SHP77 treated with DMSO at 0.1 percent for 48 hours (cell line): ENCODE measurements at regions not wholly inside any gene's neighbourhood (a gene's known extent, or its start where the extent isn't known, plus 50 kb on each side); places are given as distances from the start of the nearest gene placed in this dataset.

Source experiments
- DNase-seq: peaks from one replicate; lab custom pipeline; 2025; lab: John Stamatoyannopoulos, UW

DNA sequence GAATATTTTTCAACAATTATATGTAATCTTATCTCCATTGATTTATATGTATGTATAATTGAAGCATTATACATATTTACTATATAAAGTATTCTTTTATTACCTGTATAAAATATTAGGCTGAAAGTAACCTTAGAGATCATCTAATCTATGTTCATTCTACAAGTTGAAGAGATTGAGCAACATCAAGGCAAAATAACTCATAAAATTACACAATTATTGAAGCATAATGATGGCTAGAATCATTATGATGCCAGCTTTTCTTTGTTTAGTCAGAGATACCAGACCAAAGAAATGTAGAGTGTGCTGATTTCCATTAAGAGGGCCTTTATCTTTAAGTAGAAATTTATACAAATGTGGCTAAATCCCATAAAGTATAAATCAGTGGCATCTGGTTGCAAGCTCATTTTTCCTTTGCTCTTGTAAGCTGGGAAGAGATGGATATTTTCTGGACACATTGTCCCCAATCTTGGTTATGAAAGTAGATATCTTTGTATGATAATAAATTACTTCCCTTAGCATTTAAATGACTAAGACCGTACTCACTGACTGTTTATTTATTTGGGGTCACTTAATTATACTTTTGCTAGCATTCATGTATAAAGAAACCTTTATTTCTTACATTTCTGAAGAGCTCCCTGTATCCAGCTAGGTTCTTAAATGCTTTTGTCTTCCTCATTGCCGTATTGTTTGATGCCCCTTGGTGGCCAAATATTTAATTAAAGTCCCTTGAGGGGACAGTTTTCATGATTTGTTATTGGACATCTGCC, 339.8 kb downstream of the PCDH7 start:
- no peak for DNase-seq

DNA sequence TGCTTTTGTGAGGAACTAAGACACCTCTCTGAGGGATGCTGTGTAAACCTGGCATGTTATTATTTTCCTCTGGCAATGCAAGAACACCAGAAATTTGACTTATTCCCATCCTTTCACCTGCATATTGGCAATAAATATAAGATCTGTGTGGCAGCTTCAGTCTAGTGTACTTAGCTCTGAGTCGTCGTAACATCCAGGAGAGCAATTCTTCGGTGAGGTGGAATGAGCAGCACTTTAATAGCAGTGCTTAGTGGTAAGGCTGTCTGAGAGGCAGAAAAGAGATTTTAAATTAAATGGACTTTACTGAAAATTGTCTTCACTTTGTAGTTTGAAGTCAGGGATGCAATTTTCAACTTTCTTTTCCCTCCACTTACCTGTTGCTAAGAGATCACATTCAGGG, 344.9 kb downstream of the PCDH7 start:
- DNase-seq, result no peak

GRCh38 chr4:31068257-31069075, 348.3 kb downstream of the PCDH7 start:
- no peak for DNase-seq

DNA sequence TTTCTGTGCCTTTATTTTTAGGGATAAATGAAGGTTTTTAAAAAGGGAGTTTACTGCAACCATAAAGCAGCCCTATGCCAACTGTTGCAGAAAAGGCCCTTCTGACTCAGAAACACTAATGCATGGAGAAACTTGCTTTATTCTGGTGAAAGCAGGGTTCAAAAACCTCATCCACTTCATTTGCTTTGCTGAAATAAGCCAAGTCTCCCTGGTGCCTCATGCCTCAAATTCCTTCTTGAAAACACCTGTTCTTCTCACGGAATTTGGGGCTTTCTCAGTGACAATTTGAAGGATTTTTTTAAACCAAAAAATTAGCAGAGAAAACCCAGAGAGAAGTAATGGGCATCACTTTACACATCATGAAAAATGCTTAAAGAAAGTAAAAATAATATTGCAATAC, 349.0 kb downstream of the PCDH7 start:
- no peak for DNase-seq

DNA sequence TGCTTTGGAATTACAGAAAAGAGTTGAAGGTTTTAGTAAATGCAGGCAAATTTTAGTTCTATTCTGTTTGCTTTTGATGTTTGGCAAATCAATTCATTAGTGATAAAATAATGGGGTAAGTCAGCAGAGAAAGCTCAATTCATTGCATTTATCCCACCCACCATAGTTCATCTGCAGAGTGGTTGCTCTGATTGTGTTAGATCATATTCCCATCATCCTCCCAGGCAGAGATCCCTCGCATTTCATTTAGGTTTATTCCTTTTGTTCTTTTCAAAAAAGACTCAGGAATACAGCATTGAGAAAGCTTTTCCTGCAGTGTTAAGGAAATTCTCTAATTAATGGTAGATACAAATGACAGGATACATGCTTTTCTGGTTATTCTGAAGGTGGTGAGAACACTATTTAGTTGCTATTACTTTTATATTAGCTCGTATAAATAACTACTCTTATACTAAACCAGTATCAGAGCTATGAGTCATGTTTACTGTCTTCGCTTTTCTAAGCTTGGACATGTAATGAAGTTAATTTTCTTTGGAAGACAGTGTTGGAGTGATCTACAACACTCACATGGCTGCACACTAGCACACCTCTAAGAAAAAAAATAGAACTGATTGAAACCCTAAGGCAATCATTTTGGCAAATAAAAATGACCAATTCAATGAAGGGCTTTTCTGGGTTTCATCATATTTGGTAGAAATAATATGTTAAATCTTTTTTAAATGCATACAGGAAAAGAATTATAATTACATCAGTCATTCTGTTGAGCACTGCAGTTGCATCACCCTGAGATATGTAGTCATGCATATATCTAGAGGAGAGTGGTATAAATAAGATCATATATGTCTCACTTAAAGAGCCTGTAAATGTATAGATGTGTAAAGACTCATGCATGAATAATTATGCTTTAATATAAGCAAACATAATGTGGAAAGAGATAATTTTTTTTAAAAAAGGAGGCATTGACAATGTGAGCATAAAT, 351.6 kb downstream of the PCDH7 start:
- DNase-seq, result no peak

GRCh38 chr4:31075969-31076368, 355.8 kb downstream of the PCDH7 start:
- no peak for DNase-seq

GRCh38 chr4:31078661-31079060, 358.5 kb downstream of the PCDH7 start:
- DNase-seq, result no peak

GRCh38 chr4:31080887-31081286, 360.7 kb downstream of the PCDH7 start:
- no peak for DNase-seq

- no peak for DNase-seq
Observed at GRCh38 chr4:31081366-31081765, 361.2 kb downstream of the PCDH7 start.

GRCh38 chr4:31083456-31083855, 363.3 kb downstream of the PCDH7 start:
- DNase-seq, result no peak

DNA sequence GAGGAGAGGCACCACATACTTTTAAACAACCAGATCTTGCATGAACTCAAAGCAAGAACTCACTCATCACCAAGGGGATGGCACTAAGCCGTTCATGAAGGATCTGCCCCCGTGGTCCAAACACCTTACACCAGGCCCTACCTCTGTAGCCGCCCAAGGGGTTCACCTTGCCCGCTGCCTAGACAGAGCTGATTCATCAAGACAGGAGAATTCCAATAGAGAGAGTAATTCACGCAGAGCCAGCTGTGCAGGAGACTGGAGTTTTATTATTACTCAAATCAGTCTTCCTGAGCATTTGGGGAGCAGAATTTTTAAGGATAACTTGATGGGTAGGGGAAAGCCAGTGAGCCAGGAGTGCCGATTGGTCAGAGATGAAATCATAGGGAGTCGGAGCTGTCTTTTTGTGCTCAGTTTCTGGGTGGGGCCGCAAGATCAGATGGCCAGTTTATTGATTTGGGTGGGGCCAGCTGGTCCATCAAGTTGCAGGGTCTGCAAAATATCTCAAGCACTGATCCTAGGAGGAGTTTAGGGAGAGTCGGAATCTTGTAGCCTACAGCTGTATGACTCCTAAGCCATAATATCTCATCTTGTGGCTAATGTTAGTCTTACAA, 364.7 kb downstream of the PCDH7 start:
- DNase-seq, result no peak

DNA sequence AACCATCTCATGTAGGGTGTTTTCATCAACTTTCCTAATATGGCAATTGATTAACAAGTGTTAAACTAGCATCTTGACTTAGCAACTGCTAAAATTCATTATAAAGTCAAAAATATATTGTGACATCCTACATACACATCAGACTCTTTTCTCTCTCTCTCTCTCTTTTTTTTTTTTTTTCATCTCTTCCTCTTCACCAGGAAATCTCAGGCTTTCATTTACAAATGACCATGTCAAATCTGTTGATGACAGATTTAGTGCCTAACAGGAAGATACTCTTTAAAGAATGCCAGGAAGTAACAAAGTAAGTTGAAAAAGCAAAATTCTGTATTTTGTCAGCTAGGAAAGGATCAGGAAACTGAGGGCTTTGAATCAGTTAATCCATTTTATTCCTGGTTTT, 365.5 kb downstream of the PCDH7 start:
- DNase-seq, result no peak

DNA sequence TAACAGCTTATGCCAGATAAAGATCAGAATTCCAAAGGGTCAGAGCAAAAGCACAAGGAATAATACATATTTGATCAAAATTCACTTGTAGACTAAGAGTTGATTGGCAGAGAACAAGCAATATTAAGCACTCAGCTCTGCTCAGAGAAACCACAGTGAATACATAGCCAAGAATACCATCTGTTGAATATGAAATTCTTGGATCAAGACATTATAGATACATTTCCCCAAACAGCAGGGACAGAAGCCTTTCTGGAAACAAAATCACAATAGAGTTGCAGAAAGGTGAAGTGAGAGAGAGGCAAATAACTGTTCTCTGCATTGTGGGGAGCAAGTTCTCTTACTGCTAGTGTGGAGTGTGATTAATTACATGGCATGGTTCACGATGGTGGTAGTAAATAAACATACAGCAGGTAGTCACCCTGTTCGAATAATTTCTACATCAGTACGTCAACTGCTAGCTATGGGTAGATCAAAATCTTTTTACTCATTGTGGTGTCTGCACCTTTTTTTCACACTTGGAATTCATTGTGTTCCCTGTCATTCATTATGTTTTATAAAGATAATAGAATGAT, 366.7 kb downstream of the PCDH7 start:
- no peak for DNase-seq

- DNase-seq, result no peak
Observed at GRCh38 chr4:31088600-31089230, 368.5 kb downstream of the PCDH7 start.

- DNase-seq, result no peak
Observed at GRCh38 chr4:31089815-31090214, 369.6 kb downstream of the PCDH7 start.

GRCh38 chr4:31094474-31094873, 374.3 kb downstream of the PCDH7 start:
- DNase-seq, result no peak

DNA sequence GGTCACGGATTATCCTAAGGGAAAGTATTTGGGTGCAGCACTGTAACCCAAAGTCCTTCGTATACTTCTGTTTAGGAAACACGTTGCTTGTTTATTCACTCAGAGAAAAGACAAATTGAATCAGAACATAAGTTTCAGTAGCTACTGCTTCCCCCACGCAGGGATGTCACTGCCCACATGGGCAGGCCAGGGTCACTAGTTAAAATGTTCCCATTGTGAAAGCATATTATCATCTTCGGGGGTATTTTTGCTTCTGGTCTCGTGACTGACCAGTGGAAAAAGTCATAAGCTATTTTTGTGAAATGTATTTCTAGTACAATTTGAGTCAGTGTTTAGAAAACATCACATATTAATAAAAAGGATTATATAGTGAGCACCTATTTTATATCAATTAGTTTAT, 377.8 kb downstream of the PCDH7 start:
- DNase-seq, result no peak

DNA sequence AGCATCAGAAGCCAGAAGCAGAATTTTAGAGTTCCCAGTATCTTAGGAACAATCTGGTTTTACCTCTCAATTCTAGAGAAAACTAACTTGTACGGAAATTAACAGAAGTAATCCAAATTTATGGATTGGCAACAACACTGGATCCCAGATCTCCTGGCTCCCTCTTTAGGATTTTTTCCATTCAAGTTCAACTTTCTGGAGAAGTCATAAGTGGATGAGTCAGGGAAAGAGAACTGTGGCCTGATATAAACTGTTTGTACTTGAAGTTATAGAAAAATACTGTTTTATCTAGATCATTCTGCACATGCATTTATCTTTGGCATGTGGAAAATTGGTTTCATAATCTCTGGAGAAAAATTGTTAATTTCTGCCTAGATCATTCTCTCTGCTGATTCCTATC, 380.4 kb downstream of the PCDH7 start:
- DNase-seq, result no peak

GRCh38 chr4:31104043-31104442, 383.9 kb downstream of the PCDH7 start:
- DNase-seq, result no peak

GRCh38 chr4:31104577-31104976, 384.4 kb downstream of the PCDH7 start:
- DNase-seq, result no peak

GRCh38 chr4:31106419-31106818, 386.2 kb downstream of the PCDH7 start:
- DNase-seq, result no peak
